ENCODE measurements at regions not wholly inside any gene's neighbourhood (a gene's known extent, or its start where the extent isn't known, plus 50 kb on each side); places are given as distances from the start of the nearest gene placed in this dataset.

- Mint-ChIP-seq H3K27ac (no peak overlapping the region), H3K36me3 (no peaks in the 10 kb centered on the region)
Measured at GRCh38 chr2:41572154-41572553, 475.7 kb upstream of the PKDCC start.

DNA sequence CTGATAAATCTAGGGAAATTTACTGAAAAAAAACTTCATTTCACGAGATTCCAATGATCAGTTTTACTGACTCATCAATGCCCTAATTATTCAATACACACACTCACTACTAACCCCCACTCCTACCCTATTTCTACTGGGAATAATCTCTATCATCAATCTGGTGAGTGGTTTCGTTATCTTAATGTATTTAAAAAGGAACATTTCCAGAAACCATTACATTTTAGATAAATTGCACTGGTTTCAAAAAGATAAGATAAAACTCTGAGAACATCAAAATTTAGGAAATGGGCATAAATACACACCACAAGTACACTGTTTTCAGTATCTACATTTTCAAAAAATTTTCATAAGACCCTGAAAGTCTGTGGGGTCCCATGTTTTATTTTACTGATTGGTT is 471.4 kb upstream of the PKDCC start:
- Mint-ChIP-seq H3K4me3 (no peak overlapping the region), H3K9me3 (no peaks in the 10 kb centered on the region), H3K27me3 (no peaks in the 10 kb centered on the region), H3K36me3 (no peaks in the 10 kb centered on the region), H3K4me1 (ENCODE audit: unreplicated experiment) (peaks cover 11% of the 10 kb centered on the region), H3K27ac (no peak overlapping the region)
- TF ChIP-seq CTCF (conservative IDR thresholded peaks at IDR 0.05): no peak
- no peak for DNase-seq (ENCODE audit: extremely low spot score, unreplicated experiment)

More at GRCh38 chr2:41572154-41572553, 475.7 kb upstream of the PKDCC start:
- peaks cover 16% of the 10 kb centered on the region for H3K4me1 Mint-ChIP-seq (ENCODE audit: unreplicated experiment)
- no peak overlapping the region for H3K4me3 Mint-ChIP-seq
- no peak for DNase-seq (ENCODE audit: extremely low spot score, unreplicated experiment)
- TF ChIP-seq CTCF (conservative IDR thresholded peaks at IDR 0.05): no peak
- peaks cover 4% of the 10 kb centered on the region for H3K9me3 Mint-ChIP-seq
- no peaks in the 10 kb centered on the region for H3K27me3 Mint-ChIP-seq

- no peaks in the 10 kb centered on the region for H3K4me1 Mint-ChIP-seq (ENCODE audit: unreplicated experiment)
- no peak for TF ChIP-seq CTCF (conservative IDR thresholded peaks at IDR 0.05)
- no peaks in the 10 kb centered on the region for H3K36me3 Mint-ChIP-seq
- peaks cover 3% of the 10 kb centered on the region for H3K9me3 Mint-ChIP-seq
- H3K27ac Mint-ChIP-seq: no peak overlapping the region
- H3K4me3 Mint-ChIP-seq: no peak overlapping the region
- DNase-seq (ENCODE audit: extremely low spot score, unreplicated experiment): no peak
- H3K27me3 Mint-ChIP-seq: no peaks in the 10 kb centered on the region
Measured at GRCh38 chr2:41579806-41580205, 468.0 kb upstream of the PKDCC start.

DNA sequence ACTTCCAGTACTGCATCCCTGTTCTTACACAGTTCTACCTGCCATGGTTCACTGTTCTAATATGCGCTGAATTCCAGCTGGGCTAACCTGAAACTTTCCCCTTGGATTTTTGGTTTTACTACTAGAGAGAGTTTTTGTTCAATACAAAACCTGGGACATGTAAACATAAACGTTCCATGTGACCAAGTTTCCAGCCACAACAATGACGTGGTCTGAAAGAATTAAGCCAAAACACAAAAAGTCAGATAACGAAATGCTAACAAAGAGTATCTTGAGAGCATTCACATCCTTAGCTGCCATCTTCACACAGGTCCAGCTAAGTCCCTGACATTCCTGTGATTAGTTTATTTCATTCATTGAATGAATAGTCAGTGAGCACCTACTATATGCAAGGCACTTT is 467.0 kb upstream of the PKDCC start:
- Mint-ChIP-seq H3K9me3 (peaks cover 6% of the 10 kb centered on the region), H3K27ac (no peak overlapping the region), H3K36me3 (no peaks in the 10 kb centered on the region), H3K27me3 (no peaks in the 10 kb centered on the region), H3K4me1 (ENCODE audit: unreplicated experiment) (no peaks in the 10 kb centered on the region), H3K4me3 (no peak overlapping the region)
- no peak for DNase-seq (ENCODE audit: extremely low spot score, unreplicated experiment)
- no peak for TF ChIP-seq CTCF (conservative IDR thresholded peaks at IDR 0.05)

GRCh38 chr2:41595240-41595639 is 452.6 kb upstream of the PKDCC start:
- H3K4me3 Mint-ChIP-seq: no peak overlapping the region
- no peak for DNase-seq (ENCODE audit: extremely low spot score, unreplicated experiment)
- peaks cover 8% of the 10 kb centered on the region for H3K4me1 Mint-ChIP-seq (ENCODE audit: unreplicated experiment)
- H3K27ac Mint-ChIP-seq: no peak overlapping the region
- H3K9me3 Mint-ChIP-seq: peaks cover 7% of the 10 kb centered on the region
- peaks cover 2% of the 10 kb centered on the region for H3K27me3 Mint-ChIP-seq
- TF ChIP-seq CTCF (conservative IDR thresholded peaks at IDR 0.05): no peak
- no peaks in the 10 kb centered on the region for H3K36me3 Mint-ChIP-seq

DNA sequence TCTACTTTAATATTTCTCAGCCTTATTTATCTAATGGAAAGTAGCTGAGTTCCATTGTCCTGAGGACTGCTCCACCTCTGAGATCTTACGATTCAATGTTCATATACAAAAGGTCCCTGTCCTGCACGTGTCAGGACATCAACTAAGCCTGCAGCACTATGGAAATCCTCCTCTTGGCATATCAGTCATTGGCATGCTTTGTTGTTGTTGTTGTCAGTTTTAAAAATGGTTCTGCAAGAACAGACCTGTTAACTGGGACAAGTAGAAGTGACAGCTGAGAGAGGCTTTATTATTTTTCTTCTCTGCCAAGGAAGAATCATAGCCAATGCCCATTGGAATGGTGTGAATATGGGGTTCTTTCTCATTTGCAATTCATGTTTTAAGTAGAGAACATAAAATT is 450.1 kb upstream of the PKDCC start:
- H3K4me1 Mint-ChIP-seq (ENCODE audit: unreplicated experiment): peaks cover 8% of the 10 kb centered on the region
- peaks cover 2% of the 10 kb centered on the region for H3K27me3 Mint-ChIP-seq
- no peak for TF ChIP-seq CTCF (conservative IDR thresholded peaks at IDR 0.05)
- peaks cover 10% of the 10 kb centered on the region for H3K9me3 Mint-ChIP-seq
- H3K4me3 Mint-ChIP-seq: no peak overlapping the region
- no peaks in the 10 kb centered on the region for H3K36me3 Mint-ChIP-seq
- no peak overlapping the region for H3K27ac Mint-ChIP-seq
- no peak for DNase-seq (ENCODE audit: extremely low spot score, unreplicated experiment)

Data from type B pancreatic cell (in vitro differentiated cells).